ENCODE measurements at regions not wholly inside any gene's neighbourhood (a gene's known extent, or its start where the extent isn't known, plus 50 kb on each side); places are given as distances from the start of the nearest gene placed in this dataset.

GRCh38 chr2:67667054-67667908 is 270.1 kb downstream of the ETAA1 start:
- TF ChIP-seq ZFX (IDR thresholded peaks at IDR 0.05; ENCODE audit: borderline replicate concordance), result no peak
- TF ChIP-seq CTCF (IDR thresholded peaks at IDR 0.05), result no peak

GRCh38 chr2:67668538-67668937 is 271.4 kb downstream of the ETAA1 start:
- TF ChIP-seq CTCF (IDR thresholded peaks at IDR 0.05) (no peak), ZFX (IDR thresholded peaks at IDR 0.05; ENCODE audit: borderline replicate concordance) (no peak)
- no peak overlapping the region for H3K27ac ChIP-seq

More at GRCh38 chr2:67667054-67667908, 270.1 kb downstream of the ETAA1 start:
- H3K27ac ChIP-seq, result no peak overlapping the region

- no peak overlapping the region for H3K27ac ChIP-seq
- TF ChIP-seq ZFX (IDR thresholded peaks at IDR 0.05; ENCODE audit: borderline replicate concordance) (no peak), CTCF (IDR thresholded peaks at IDR 0.05) (no peak)
Observed at GRCh38 chr2:67669168-67669567, 272.0 kb downstream of the ETAA1 start.

- H3K27ac ChIP-seq, result no peak overlapping the region
- TF ChIP-seq CTCF (IDR thresholded peaks at IDR 0.05), result no peak
- no peak for TF ChIP-seq ZFX (IDR thresholded peaks at IDR 0.05; ENCODE audit: borderline replicate concordance)
Observed at GRCh38 chr2:67669766-67670165, 272.6 kb downstream of the ETAA1 start.

- H3K27ac ChIP-seq, result no peak overlapping the region
- TF ChIP-seq ZFX (IDR thresholded peaks at IDR 0.05; ENCODE audit: borderline replicate concordance), result no peak
- no peak for TF ChIP-seq CTCF (IDR thresholded peaks at IDR 0.05)
Observed at GRCh38 chr2:67670747-67671183, 273.6 kb downstream of the ETAA1 start.

- no peak overlapping the region for H3K27ac ChIP-seq
- TF ChIP-seq CTCF (IDR thresholded peaks at IDR 0.05), result no peak
- no peak for TF ChIP-seq ZFX (IDR thresholded peaks at IDR 0.05; ENCODE audit: borderline replicate concordance)
Observed at GRCh38 chr2:67671464-67672450, 274.6 kb downstream of the ETAA1 start.

Measured in 22Rv1 (cell line).